CD4-positive, alpha-beta T cell treated with Interleukin-6 for 4 hours (primary cell): ENCODE measurements at regions not wholly inside any gene's neighbourhood (a gene's known extent, or its start where the extent isn't known, plus 50 kb on each side); places are given as distances from the start of the nearest gene placed in this dataset.
"Not testable (repeated sequence)": the region's sequence is repeated elsewhere in the genome, so short reads cannot be mapped to it uniquely, and the experiment has no call there.

ENCODE experiments used
- DNase-seq: peaks from one replicate; pipeline ENCODE4 v3.0.0-alpha.2; 2020; ENCODE audit warnings: mixed read lengths

DNA sequence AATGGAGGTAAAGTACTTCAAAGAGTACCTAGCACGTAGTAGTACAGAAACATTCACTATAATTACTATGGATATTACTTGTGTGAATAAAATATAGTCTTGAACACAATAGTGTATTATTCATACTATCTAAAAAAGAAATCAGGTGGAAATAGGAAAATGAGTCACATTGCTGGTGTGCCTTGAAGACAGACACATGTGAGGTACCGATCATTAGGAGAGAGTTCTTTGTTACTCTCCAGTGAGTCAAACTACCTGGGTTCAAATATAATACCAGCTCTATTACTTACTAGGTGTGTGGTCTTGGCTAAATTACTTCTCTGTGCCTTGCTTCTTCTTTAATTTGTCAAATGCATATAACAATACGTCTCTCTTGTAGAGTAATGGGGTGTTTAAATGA lies 50.8 kb upstream of the BEND6 start:
- DNase-seq = no peak

DNA sequence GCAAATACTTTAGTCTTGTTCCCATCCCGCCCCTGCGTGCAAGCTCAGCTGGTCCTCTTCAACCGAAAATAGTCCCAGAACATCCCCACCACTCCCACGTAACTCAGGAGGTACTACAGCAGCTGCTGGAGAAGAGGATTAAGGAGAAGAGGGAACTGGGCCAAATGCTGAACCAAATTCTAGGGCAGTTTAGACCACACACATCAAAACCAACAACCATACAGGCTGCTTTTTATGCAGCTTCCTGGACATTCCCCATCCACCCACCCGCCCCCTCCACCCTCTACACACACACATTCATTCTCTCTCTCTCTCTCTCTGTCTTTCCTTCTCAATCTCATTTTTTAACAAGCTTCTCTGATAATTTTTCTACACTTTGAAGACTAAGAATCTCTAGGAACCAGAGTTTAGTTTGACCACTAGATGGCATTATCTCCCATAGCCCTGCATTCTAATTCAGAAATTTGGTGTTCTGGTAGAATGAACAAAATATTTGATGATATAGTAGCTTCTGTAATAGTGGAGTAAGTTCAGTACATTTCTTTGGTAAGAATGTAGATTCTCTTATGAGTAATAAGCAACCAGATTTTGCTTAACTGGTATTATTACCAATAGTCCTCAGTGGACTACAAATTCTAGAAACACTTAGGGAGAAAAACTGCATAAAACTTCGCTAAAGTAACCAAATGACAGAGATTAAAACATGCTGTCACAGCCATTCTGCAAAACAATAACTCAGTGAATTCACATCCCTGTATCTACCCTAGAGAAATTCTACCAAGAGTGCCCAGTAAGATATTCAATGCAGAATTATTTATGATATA lies 52.1 kb upstream of the BEND6 start:
- DNase-seq = no peak

DNA sequence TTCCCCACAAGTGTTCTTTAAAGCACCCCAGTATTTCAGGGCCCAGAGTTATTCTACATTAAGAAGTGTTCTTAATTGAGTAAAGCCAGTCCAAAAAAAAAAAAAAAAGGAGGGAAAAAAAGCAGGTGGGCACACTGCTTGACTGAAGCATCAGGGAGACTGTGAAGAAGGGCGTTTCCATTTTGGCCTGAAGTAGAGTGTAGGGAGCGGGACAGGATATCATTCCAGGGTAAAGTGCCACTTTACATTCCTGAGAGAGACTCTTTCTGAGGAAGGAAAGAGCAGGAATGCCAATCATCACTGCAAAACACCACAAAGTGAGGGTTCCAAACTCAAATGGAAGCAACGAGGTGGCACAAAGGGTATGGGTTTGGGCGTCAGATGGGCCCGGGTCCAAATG lies 54.1 kb upstream of the BEND6 start:
- DNase-seq = no peak

DNA sequence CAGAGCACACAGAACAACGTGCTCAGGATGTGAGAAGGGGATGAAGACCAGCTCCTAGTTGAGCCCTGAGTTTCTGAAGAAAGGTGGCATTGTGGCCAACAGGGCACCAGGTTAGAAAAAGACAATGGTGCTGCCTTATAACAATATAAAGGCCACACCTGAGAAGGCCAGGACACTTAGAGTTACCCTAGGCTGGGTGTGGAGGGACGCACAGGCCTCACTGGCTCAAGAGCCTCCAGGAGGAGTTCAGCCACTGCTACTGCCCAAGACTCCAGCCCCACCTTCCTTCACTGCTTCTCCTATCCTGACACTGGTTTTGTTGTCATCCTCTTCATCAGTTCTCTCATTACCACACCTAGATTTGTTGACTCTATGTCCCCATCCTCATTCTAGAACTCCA lies 55.2 kb upstream of the BEND6 start:
- DNase-seq = no peak

DNA sequence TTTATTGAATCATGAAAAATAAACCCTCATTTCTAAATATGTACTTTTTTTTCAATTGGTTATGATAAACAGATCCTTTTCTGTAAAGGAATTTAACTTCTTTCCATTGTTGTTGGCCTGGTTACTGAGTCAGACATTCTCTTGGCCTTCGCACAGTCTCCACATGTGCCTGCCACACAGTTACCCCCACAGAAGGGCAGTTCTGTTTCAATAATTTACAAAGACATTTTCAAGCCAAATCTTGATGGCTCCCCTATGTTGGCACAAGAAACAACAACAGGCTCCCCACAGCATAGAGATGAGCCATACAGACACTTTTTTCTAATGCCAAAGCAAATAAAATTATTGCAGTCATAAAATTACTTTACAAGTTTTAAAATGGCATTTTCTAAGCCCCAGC lies 55.6 kb upstream of the BEND6 start:
- no peak for DNase-seq

DNA sequence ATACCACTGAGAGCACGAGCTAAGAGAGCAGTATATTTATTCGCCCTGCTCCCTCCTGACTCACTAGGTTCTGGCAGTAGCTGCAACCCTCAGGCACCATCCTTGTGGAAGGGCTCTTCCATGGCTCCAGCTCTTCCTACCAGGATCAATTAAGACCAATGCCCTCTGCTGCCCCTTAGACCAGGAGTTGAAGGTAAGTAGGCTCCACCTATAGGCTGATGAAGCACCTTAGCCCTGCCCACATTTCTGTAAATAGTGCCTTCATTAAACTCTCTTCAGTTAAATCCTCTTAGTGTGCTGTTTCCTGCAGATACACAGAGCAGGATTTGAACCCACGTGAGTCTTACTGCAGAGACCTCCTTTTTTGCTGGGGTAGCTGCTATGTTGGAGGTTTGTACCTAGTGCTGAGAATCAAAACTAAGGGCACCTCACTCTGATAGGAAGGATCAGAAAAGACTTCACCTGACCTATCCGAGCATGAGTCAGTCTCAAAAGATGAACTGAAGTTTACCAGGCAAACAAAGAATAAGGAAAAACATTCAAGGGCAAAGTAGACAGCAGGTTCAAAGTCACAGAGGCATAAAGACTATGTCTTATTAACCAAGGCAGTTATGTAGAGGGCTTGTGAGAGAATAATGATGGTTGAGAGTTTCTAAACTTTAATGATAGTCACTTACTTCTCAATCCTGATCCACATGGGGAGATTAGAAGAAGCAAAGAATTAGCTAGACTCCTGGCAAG lies 56.9 kb upstream of the BEND6 start:
- DNase-seq = no peak

GRCh38 chr6:56891754-56892153 lies 63.2 kb upstream of the BEND6 start:
- DNase-seq = no peak

- DNase-seq = no peak
Observed at GRCh38 chr6:56890683-56891429, 64.1 kb upstream of the BEND6 start.

DNA sequence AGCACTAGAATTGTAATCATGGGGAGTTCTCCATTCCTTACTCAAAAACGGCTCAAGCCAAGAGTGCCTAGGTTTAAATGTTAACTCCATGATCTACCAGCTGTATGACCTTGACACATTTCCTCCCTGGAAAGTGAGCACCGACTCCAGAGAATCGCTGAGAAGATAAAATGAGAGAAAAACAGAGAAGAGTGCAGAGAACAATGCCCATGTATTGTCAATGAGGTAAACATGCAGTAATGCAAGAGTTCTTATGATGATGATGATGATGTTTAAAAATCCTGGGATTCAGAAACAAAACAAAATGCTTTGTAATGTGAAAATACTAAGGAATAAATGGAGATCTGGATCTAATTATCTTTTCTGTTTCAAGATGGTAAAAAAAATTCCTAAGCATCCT lies 64.8 kb upstream of the BEND6 start:
- no peak for DNase-seq

- no peak for DNase-seq
Observed at GRCh38 chr6:56889492-56889891, 65.4 kb upstream of the BEND6 start.

GRCh38 chr6:56888687-56889086 lies 66.2 kb upstream of the BEND6 start:
- no peak for DNase-seq

DNA sequence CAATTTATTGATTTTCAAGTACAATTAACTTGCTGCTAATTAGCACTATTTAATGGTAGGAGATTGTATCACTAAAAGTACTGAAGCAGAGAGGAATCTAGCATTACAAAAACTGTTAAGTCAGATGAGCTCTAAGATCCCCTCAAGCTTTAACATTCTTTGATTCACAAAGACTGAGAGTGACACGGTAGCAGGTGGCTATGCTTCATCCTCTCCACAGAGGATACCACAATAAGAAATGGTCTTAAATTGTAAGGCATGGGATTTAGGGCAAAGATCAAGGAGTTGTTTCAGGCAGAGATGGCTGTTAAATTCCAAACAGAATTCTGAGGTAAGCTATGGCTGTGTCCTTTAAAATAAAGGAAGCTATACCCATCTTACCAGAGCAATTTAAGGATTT lies 67.8 kb upstream of the BEND6 start:
- no peak for DNase-seq

GRCh38 chr6:56877922-56878321 lies 77.0 kb upstream of the BEND6 start:
- DNase-seq = no peak

GRCh38 chr6:56875961-56876360 lies 78.9 kb upstream of the BEND6 start:
- no peak for DNase-seq

- DNase-seq = no peak
Observed at GRCh38 chr6:56875523-56875922, 79.4 kb upstream of the BEND6 start.

DNA sequence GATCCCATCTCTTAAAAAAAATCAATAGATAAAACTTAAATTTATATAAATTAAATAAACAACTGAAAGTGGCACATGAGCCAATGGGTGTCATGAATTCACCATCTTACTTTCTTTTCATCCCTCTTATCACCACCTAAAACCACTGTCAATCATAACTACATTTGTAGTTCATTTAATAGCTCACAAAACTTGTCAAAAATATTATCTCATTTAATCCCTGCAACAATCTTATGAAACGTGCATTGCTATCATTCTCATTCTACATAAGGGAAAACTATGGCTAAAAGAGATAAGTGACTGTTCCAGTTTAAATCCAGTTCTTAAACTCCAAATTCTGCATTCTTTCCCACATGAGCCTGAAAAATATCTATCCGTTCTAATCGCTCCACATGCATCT lies 80.6 kb upstream of the BEND6 start:
- no peak for DNase-seq

DNA sequence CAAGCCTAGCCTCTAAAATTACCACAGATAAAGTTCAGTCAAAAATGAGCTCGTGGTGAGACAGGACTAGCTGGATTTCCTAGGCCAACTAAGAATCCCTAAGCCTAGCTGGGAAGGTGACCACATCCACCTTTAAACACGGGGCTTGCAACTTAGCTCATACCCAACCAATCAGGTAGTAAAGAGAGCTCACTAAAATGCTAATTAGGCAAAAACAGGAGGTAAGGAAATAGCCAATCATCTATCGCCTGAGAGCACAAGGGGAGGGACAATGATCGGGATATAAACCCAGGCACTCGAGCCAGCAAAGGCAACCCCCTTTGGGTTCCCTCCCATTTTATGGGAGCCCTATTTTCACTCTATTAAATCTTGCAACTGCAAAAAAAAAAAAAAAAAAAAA lies 84.9 kb upstream of the BEND6 start:
- DNase-seq = not testable (repeated sequence)

DNA sequence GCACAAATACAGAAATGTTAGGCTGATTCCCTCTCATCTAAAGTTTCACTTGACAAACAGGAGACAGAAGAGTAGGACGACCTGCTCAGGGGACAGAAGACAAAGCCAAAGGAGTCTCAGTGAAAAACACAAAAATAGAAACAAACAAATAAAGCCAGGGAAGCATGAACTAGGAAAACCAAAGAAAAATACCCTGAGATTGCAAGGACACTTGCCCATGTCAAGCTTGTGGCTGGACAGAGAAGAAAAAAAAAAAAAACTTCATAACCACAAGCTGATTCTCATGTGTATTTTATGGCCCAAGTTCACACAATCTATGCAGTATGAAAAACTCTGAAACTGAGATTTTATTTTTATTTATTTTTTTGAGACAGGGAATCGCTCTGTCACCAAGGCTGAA lies 85.6 kb upstream of the BEND6 start:
- DNase-seq = no peak

DNA sequence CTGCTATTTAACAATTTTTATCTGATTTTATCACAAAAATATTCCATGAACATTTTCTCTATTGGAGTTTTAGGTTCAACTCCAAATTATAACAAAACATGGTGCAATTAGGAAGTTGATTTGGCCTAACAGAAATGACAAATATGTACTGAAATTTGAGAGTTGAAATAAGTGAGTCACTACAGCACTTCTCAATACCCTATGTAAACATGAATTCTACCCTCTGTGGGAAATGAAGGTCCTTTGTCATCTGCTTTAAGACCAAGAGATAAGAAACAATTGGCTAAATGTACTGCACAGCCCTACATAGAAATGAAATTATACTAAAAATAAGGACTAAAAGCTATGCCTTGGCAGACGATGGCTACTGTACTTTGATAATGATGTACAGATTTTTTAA lies 86.2 kb upstream of the BEND6 start:
- no peak for DNase-seq

GRCh38 chr6:56866917-56867522 lies 87.9 kb upstream of the BEND6 start:
- DNase-seq = no peak

GRCh38 chr6:56865081-56865875 lies 89.6 kb upstream of the BEND6 start:
- no peak for DNase-seq

GRCh38 chr6:56864171-56864616 lies 90.7 kb upstream of the BEND6 start:
- DNase-seq = no peak
